PC-3 (cell line): ENCODE measurements at regions not wholly inside any gene's neighbourhood (a gene's known extent, or its start where the extent isn't known, plus 50 kb on each side); places are given as distances from the start of the nearest gene placed in this dataset.

Experiments
- ATAC-seq: fragments of 200-7000 bp; cut with Tn5 transposase; 2 replicates; pipeline ENCODE4 v1.9.1; 2020; ENCODE audit warnings: mild to moderate bottlenecking, moderate library complexity
- BruUV-seq: library from RNA; stranded (reverse); fragments of 400-500 nt; replicated peaks from 2 replicates; lab custom pipeline; 2021; lab: Mats Ljungman, UMichigan
- CTCF ChIA-PET: fragments of 300-600 bp; sonication (Branson Sonifier 250); formaldehyde crosslinking; loops from one replicate; lab custom pipeline; 2022; ENCODE audit warnings: antibody characterized with exemption; lab: Charles Lee
- POLR2A ChIA-PET: fragments of 300-600 bp; sonication (Branson Sonifier 250); formaldehyde crosslinking; loops from one replicate; lab custom pipeline; 2022; ENCODE audit warnings: antibody characterized with exemption; ENCODE audit not compliant: unreplicated experiment; lab: Charles Lee
- DNase-seq: peaks from one replicate; pipeline ENCODE4 v3.0.0-alpha.2; 2015
- H2AFZ ChIP-seq: fragments of 300-600 bp; sonication (generic); 2 replicates; pipeline ENCODE4 v1.6.0; 2016; ENCODE audit warnings: antibody characterized with exemption, low read length
- H3F3A ChIP-seq: fragments of 300-600 bp; sonication (generic); one replicate; pipeline ENCODE4 v1.6.0; 2017; ENCODE audit warnings: antibody characterized with exemption, low read length, control low read depth, mild to moderate bottlenecking; ENCODE audit not compliant: unreplicated experiment
- H3K27ac ChIP-seq: fragments of 300-600 bp; sonication (generic); 2 replicates; pipeline ENCODE4 v1.5.1; 2016; ENCODE audit warnings: mild to moderate bottlenecking, low read length
- H3K27me3 ChIP-seq: fragments of 300-600 bp; sonication (generic); 2 replicates; pipeline ENCODE4 v1.6.1; 2016; ENCODE audit warnings: low read length, mixed read lengths
- H3K36me3 ChIP-seq: fragments of 300-600 bp; sonication (generic); 2 replicates; pipeline ENCODE4 v1.6.1; 2016; ENCODE audit warnings: low read depth, mixed run types, low read length, mixed read lengths
- H3K4me1 ChIP-seq: fragments of 300-600 bp; sonication (generic); 2 replicates; pipeline ENCODE4 v1.5.1; 2016; ENCODE audit warnings: low read length; ENCODE audit not compliant: insufficient read depth
- H3K4me2 ChIP-seq: fragments of 300-600 bp; sonication (generic); 2 replicates; pipeline ENCODE4 v1.6.0; 2016; ENCODE audit warnings: low read length
- H3K4me3 ChIP-seq: fragments of 300-600 bp; sonication (generic); 2 replicates; pipeline ENCODE4 v1.5.1; 2016; ENCODE audit warnings: mild to moderate bottlenecking, low read length, mixed read lengths
- H3K79me2 ChIP-seq: fragments of 300-600 bp; sonication (generic); 2 replicates; pipeline ENCODE4 v1.6.1; 2017; ENCODE audit warnings: low read length, mixed read lengths
- H3K9ac ChIP-seq: fragments of 300-600 bp; sonication (generic); 2 replicates; pipeline ENCODE4 v1.6.0; 2016; ENCODE audit warnings: mild to moderate bottlenecking, low read length
- H3K9me2 ChIP-seq: fragments of 300-600 bp; sonication (generic); replicated peaks from 2 replicates; pipeline ENCODE4 v1.6.1; 2016; ENCODE audit warnings: mixed run types, low read length, mixed read lengths
- H3K9me3 ChIP-seq: fragments of 300-600 bp; sonication (generic); 2 replicates; pipeline ENCODE4 v1.6.1; 2016; ENCODE audit warnings: low read length, mixed read lengths
- H4K20me1 ChIP-seq: fragments of 300-600 bp; sonication (generic); 2 replicates; pipeline ENCODE4 v1.6.1; 2016; ENCODE audit warnings: low read length, mixed read lengths
- EZH2 ChIP-seq: fragments of 300-600 bp; sonication (generic); IDR thresholded peaks from one replicate; pipeline ENCODE4 v1.6.1; 2017; ENCODE audit warnings: antibody characterized with exemption, mild to moderate bottlenecking, low read length; ENCODE audit not compliant: unreplicated experiment
- EZH2phosphoT487 ChIP-seq: fragments of 300-600 bp; sonication (generic); IDR thresholded peaks from 2 replicates; pipeline ENCODE4 v1.6.1; 2018; ENCODE audit warnings: mild to moderate bottlenecking, antibody characterized with exemption, low read length, borderline replicate concordance
- intact Hi-C: fragments of 100-400 bp; cut with micrococcal nuclease; formaldehyde crosslinking; loops from 2 replicates; pipeline ENCODE4 v1.9.0; 2023
- TF ChIP-seq, protein P1 (sequence below): fragments of 300-600 bp; sonication (generic); conservative IDR thresholded peaks from 2 replicates; pipeline ENCODE4 v1.5.1; 2017; ENCODE audit warnings: antibody characterized with exemption, low read depth, mild to moderate bottlenecking, low read length

DNA sequence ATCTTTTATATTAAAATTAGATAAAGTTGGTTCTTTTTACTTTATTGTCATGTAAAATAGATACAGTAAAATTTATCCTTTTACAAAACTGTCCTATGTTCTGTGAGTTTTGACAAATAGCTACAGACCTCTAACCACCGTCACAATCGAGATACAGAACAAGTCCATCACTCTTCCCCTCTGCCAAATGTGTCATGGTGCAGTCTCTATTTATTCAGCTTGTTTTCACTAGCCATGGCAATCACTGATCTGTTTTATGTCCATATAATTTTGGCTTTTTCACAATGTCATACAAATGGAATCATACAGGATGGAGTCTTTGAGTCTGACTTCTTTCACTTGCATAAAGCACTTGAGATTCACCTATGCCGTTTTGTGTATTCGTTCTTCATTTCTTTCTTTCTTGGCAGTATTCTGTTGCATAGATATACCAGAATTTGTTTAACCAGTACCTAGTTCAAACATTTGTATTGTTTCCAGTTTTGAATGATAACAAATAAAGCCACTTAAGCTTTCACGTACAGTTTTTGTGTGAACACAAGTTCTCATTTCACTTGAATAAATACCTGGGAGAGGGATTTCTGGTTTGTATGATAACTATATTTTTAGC, 273.2 kb upstream of the MPDZ start:
- Histone ChIP-seq H3K9ac (no peak overlapping the region), H3K9me2 (no peaks in the 10 kb centered on the region), H2AFZ (no peak overlapping the region), H4K20me1 (no peaks in the 10 kb centered on the region), H3K27me3 (no peaks in the 10 kb centered on the region), H3K79me2 (no peaks in the 10 kb centered on the region), H3K36me3 (no peaks in the 10 kb centered on the region), H3K4me2 (no peak overlapping the region), H3K4me1 (no peaks in the 10 kb centered on the region), H3F3A (no peaks in the 10 kb centered on the region), H3K27ac (no peak overlapping the region), H3K9me3 (no peaks in the 10 kb centered on the region), H3K4me3 (no peak overlapping the region)
- TF ChIP-seq EZH2phosphoT487 (no peak), EZH2 (no peak)
- TF ChIP-seq, protein P1, sequence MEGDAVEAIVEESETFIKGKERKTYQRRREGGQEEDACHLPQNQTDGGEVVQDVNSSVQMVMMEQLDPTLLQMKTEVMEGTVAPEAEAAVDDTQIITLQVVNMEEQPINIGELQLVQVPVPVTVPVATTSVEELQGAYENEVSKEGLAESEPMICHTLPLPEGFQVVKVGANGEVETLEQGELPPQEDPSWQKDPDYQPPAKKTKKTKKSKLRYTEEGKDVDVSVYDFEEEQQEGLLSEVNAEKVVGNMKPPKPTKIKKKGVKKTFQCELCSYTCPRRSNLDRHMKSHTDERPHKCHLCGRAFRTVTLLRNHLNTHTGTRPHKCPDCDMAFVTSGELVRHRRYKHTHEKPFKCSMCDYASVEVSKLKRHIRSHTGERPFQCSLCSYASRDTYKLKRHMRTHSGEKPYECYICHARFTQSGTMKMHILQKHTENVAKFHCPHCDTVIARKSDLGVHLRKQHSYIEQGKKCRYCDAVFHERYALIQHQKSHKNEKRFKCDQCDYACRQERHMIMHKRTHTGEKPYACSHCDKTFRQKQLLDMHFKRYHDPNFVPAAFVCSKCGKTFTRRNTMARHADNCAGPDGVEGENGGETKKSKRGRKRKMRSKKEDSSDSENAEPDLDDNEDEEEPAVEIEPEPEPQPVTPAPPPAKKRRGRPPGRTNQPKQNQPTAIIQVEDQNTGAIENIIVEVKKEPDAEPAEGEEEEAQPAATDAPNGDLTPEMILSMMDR, result no peak
- CTCF ChIA-PET, result no interaction called here
- POLR2A ChIA-PET, result no interaction called here
- no TSS peak for BruUV-seq
- no peak; the same call in 1 of the 2 replicates for ATAC-seq
- intact Hi-C loops, result no loop called here
- DNase-seq, result peak; percentile 12

DNA sequence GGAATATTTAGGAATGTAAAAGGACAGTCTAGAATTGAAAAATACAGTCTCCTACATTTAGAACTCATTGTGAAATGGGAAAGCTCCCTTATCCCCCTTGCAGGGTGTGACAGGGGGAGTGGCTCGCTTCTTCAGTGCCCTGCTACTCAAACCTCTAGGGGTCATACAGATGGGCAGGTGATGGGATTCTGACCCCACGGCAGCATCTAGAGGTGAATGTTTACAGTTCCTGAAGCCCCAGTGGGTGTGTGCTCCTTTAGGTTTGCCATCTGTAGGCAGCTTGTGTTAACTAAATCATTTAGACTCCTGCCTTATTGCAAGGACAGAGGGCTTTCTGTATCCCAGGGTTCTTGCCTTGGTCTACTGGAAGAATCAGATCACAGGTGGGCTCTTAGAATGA, 271.0 kb upstream of the MPDZ start:
- no peaks in the 10 kb centered on the region for H4K20me1 ChIP-seq
- no peak for DNase-seq
- no peaks in the 10 kb centered on the region for H3F3A ChIP-seq
- H3K4me2 ChIP-seq, result no peak overlapping the region
- no peaks in the 10 kb centered on the region for H3K9me3 ChIP-seq
- no peak overlapping the region for H3K4me3 ChIP-seq
- ChIA-PET POLR2A (no interaction called here), CTCF (no interaction called here)
- no peak overlapping the region for H2AFZ ChIP-seq
- no peaks in the 10 kb centered on the region for H3K27me3 ChIP-seq
- no peaks in the 10 kb centered on the region for H3K4me1 ChIP-seq
- no peaks in the 10 kb centered on the region for H3K9me2 ChIP-seq
- H3K27ac ChIP-seq, result no peak overlapping the region
- H3K79me2 ChIP-seq, result no peaks in the 10 kb centered on the region
- intact Hi-C loops, result no loop called here
- TF ChIP-seq EZH2, result no peak
- no peak for ATAC-seq
- no TSS peak for BruUV-seq
- no peak overlapping the region for H3K9ac ChIP-seq
- H3K36me3 ChIP-seq, result no peaks in the 10 kb centered on the region

DNA sequence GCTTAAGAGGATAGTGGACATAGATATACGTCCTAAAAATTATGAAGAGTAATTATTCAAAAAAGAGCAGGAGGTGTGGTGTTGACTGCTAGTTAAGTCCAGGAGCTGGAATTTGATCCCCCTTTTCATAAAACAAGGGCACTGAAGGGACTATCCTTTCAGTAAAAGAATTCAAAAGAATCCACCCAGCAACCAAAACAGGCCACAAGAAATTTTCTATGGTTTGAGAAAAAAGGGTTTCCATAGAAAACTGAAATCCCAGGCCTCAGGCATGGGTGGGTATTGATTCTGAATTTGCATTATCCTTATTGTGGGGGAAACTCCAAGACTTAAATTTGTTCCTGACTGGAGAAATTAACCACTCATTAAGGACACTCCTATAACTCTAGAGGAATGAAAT, 269.0 kb upstream of the MPDZ start:
- Histone ChIP-seq H3K27ac (no peak overlapping the region), H3K4me1 (no peaks in the 10 kb centered on the region), H3K79me2 (no peaks in the 10 kb centered on the region), H2AFZ (no peak overlapping the region), H3K9me2 (no peaks in the 10 kb centered on the region), H3K4me3 (no peak overlapping the region), H3K9ac (no peak overlapping the region), H3K36me3 (no peaks in the 10 kb centered on the region), H3K27me3 (no peaks in the 10 kb centered on the region), H3K9me3 (no peaks in the 10 kb centered on the region), H3F3A (no peaks in the 10 kb centered on the region), H4K20me1 (no peaks in the 10 kb centered on the region), H3K4me2 (no peak overlapping the region)
- TF ChIP-seq EZH2phosphoT487 (no peak), EZH2 (no peak)
- TF ChIP-seq, protein P1, result no peak
- ChIA-PET POLR2A (no interaction called here), CTCF (no interaction called here)
- no peak for DNase-seq
- BruUV-seq, result no TSS peak
- no peak for ATAC-seq
- intact Hi-C loops, result no loop called here
